ENCODE measurements at regions not wholly inside any gene's neighbourhood (a gene's known extent, or its start where the extent isn't known, plus 50 kb on each side); places are given as distances from the start of the nearest gene placed in this dataset.

DNA sequence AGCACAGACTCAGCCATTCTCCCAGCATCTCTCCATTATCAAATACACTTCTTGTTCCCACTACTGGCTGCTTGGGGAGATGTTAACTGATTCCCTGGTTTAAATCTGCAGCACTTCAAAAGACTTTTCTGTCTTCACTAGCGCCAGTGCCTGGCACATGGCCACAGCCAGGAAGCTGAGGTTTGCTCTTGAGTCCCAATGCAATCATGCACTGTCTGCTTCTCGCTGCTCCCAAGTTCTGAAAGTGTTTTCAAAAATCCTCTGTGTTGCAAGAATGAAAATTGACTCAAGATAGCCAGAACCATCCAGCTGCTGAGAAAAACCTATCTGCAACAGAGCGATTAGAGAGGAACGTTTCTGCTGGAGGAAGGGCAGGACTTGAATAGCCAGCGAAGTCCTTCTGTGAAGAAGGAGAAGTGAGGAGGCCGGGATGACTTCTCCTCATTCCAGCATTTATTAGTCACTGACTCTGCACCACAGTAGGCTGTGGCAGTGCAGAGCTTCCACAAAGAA, 358.4 kb upstream of the NR2F2 start:
- TF ChIP-seq, protein P1, sequence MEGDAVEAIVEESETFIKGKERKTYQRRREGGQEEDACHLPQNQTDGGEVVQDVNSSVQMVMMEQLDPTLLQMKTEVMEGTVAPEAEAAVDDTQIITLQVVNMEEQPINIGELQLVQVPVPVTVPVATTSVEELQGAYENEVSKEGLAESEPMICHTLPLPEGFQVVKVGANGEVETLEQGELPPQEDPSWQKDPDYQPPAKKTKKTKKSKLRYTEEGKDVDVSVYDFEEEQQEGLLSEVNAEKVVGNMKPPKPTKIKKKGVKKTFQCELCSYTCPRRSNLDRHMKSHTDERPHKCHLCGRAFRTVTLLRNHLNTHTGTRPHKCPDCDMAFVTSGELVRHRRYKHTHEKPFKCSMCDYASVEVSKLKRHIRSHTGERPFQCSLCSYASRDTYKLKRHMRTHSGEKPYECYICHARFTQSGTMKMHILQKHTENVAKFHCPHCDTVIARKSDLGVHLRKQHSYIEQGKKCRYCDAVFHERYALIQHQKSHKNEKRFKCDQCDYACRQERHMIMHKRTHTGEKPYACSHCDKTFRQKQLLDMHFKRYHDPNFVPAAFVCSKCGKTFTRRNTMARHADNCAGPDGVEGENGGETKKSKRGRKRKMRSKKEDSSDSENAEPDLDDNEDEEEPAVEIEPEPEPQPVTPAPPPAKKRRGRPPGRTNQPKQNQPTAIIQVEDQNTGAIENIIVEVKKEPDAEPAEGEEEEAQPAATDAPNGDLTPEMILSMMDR (conservative IDR thresholded peaks at IDR 0.05 in 1 of 2, IDR thresholded peaks at IDR 0.05 in 1 of 2; ENCODE audit: extremely low read depth in 1 of 2, insufficient read depth in 1 of 2, low read depth in 1 of 2, low read length in 2 of 2), result no peak
- TF ChIP-seq EZH2 (IDR thresholded peaks at IDR 0.05; ENCODE audit: borderline replicate concordance, low read length), result no peak
